ENCODE measurements at regions not wholly inside any gene's neighbourhood (a gene's known extent, or its start where the extent isn't known, plus 50 kb on each side); places are given as distances from the start of the nearest gene placed in this dataset.
"Not testable (repeated sequence)": the region's sequence is repeated elsewhere in the genome, so short reads cannot be mapped to it uniquely, and the experiment has no call there.

- Histone ChIP-seq H2AFZ (ENCODE audit: low read depth, low read length, severe bottlenecking) (no peak overlapping the region), H3K79me2 (ENCODE audit: insufficient read depth, low read length) (no peaks in the 10 kb centered on the region), H3K36me3 (ENCODE audit: low read length) (no peaks in the 10 kb centered on the region), H3K9me2 (replicated peaks; ENCODE audit: insufficient read depth, low read length) (no peaks in the 10 kb centered on the region), H3K9me3 (ENCODE audit: insufficient read depth, low read length) (no peaks in the 10 kb centered on the region), H3F3A (ENCODE audit: insufficient read depth) (no peaks in the 10 kb centered on the region), H3K9ac (ENCODE audit: low read length) (no peak overlapping the region), H3K27ac (ENCODE audit: low read depth, low read length) (no peak overlapping the region), H3K4me2 (ENCODE audit: low read depth, low read length, poor library complexity, severe bottlenecking) (no peak overlapping the region), H4K20me1 (ENCODE audit: low read depth, low read length) (no peaks in the 10 kb centered on the region), H3K4me3 (ENCODE audit: insufficient read depth, low read length, poor library complexity, severe bottlenecking) (no peak overlapping the region), H3K27me3 (ENCODE audit: low read length) (no peaks in the 10 kb centered on the region)
- TF ChIP-seq CTCF (IDR thresholded peaks at IDR 0.05; ENCODE audit: insufficient read depth, low read length, poor library complexity, severe bottlenecking) (no peak), EZH2phosphoT487 (conservative IDR thresholded peaks at IDR 0.05; ENCODE audit: low read length) (no peak)
These were observed 2422.9 kb upstream of the PCDH20 start for GRCh38 chr13:63838366-63839110.

- H3K27ac ChIP-seq (ENCODE audit: low read depth, low read length); H3K4me3 ChIP-seq (ENCODE audit: insufficient read depth, low read length, poor library complexity, severe bottlenecking); H3K36me3 ChIP-seq (ENCODE audit: low read length); H3K27me3 ChIP-seq (ENCODE audit: low read length); H3K9me3 ChIP-seq (ENCODE audit: insufficient read depth, low read length); H4K20me1 ChIP-seq (ENCODE audit: low read depth, low read length); H3F3A ChIP-seq (ENCODE audit: insufficient read depth); H3K4me2 ChIP-seq (ENCODE audit: low read depth, low read length, poor library complexity, severe bottlenecking); H2AFZ ChIP-seq (ENCODE audit: low read depth, low read length, severe bottlenecking); H3K9me2 ChIP-seq (replicated peaks; ENCODE audit: insufficient read depth, low read length); H3K79me2 ChIP-seq (ENCODE audit: insufficient read depth, low read length); H3K9ac ChIP-seq (ENCODE audit: low read length): not testable (repeated sequence)
These were observed 2422.1 kb upstream of the PCDH20 start for GRCh38 chr13:63837701-63838100.

- not testable (repeated sequence) for H4K20me1 ChIP-seq (ENCODE audit: low read depth, low read length); H3K36me3 ChIP-seq (ENCODE audit: low read length); H3K27me3 ChIP-seq (ENCODE audit: low read length); H2AFZ ChIP-seq (ENCODE audit: low read depth, low read length, severe bottlenecking); H3K4me2 ChIP-seq (ENCODE audit: low read depth, low read length, poor library complexity, severe bottlenecking); H3K9me3 ChIP-seq (ENCODE audit: insufficient read depth, low read length); H3K27ac ChIP-seq (ENCODE audit: low read depth, low read length); H3F3A ChIP-seq (ENCODE audit: insufficient read depth); H3K4me3 ChIP-seq (ENCODE audit: insufficient read depth, low read length, poor library complexity, severe bottlenecking); H3K79me2 ChIP-seq (ENCODE audit: insufficient read depth, low read length); H3K9me2 ChIP-seq (replicated peaks; ENCODE audit: insufficient read depth, low read length); H3K9ac ChIP-seq (ENCODE audit: low read length)
These were observed 2414.0 kb upstream of the PCDH20 start for GRCh38 chr13:63829609-63830008.

GRCh38 chr13:63821785-63822184 lies 2406.1 kb upstream of the PCDH20 start:
- H3K4me2 ChIP-seq (ENCODE audit: low read depth, low read length, poor library complexity, severe bottlenecking); H3K36me3 ChIP-seq (ENCODE audit: low read length); H3K27ac ChIP-seq (ENCODE audit: low read depth, low read length); H3K79me2 ChIP-seq (ENCODE audit: insufficient read depth, low read length); H3F3A ChIP-seq (ENCODE audit: insufficient read depth); H2AFZ ChIP-seq (ENCODE audit: low read depth, low read length, severe bottlenecking); H3K27me3 ChIP-seq (ENCODE audit: low read length); H3K9me2 ChIP-seq (replicated peaks; ENCODE audit: insufficient read depth, low read length); H3K9me3 ChIP-seq (ENCODE audit: insufficient read depth, low read length); H3K9ac ChIP-seq (ENCODE audit: low read length); H3K4me3 ChIP-seq (ENCODE audit: insufficient read depth, low read length, poor library complexity, severe bottlenecking); H4K20me1 ChIP-seq (ENCODE audit: low read depth, low read length): not testable (repeated sequence)

- H3K4me2 ChIP-seq (ENCODE audit: low read depth, low read length, poor library complexity, severe bottlenecking); H3K9ac ChIP-seq (ENCODE audit: low read length); H3K36me3 ChIP-seq (ENCODE audit: low read length); H3K79me2 ChIP-seq (ENCODE audit: insufficient read depth, low read length); H3K27ac ChIP-seq (ENCODE audit: low read depth, low read length); H3F3A ChIP-seq (ENCODE audit: insufficient read depth); H2AFZ ChIP-seq (ENCODE audit: low read depth, low read length, severe bottlenecking); H3K9me2 ChIP-seq (replicated peaks; ENCODE audit: insufficient read depth, low read length); H3K4me3 ChIP-seq (ENCODE audit: insufficient read depth, low read length, poor library complexity, severe bottlenecking); H4K20me1 ChIP-seq (ENCODE audit: low read depth, low read length); H3K27me3 ChIP-seq (ENCODE audit: low read length); H3K9me3 ChIP-seq (ENCODE audit: insufficient read depth, low read length): not testable (repeated sequence)
These were observed 2395.9 kb upstream of the PCDH20 start for GRCh38 chr13:63811428-63812004.

- not testable (repeated sequence) for H3K79me2 ChIP-seq (ENCODE audit: insufficient read depth, low read length); H3K27me3 ChIP-seq (ENCODE audit: low read length); H2AFZ ChIP-seq (ENCODE audit: low read depth, low read length, severe bottlenecking); H3K9me2 ChIP-seq (replicated peaks; ENCODE audit: insufficient read depth, low read length); H3K36me3 ChIP-seq (ENCODE audit: low read length); H3K27ac ChIP-seq (ENCODE audit: low read depth, low read length); H3F3A ChIP-seq (ENCODE audit: insufficient read depth); H3K4me3 ChIP-seq (ENCODE audit: insufficient read depth, low read length, poor library complexity, severe bottlenecking); H4K20me1 ChIP-seq (ENCODE audit: low read depth, low read length); H3K9me3 ChIP-seq (ENCODE audit: insufficient read depth, low read length); H3K9ac ChIP-seq (ENCODE audit: low read length); H3K4me2 ChIP-seq (ENCODE audit: low read depth, low read length, poor library complexity, severe bottlenecking)
These were observed 2375.5 kb upstream of the PCDH20 start for GRCh38 chr13:63791134-63791533.

All from SU-DHL-6 (cell line).